NCI-H345 (cell line): ENCODE measurements at regions not wholly inside any gene's neighbourhood (a gene's known extent, or its start where the extent isn't known, plus 50 kb on each side); places are given as distances from the start of the nearest gene placed in this dataset.

Source experiments
- DNase-seq: peaks from one replicate; lab custom pipeline; 2025; lab: John Stamatoyannopoulos, UW

DNA sequence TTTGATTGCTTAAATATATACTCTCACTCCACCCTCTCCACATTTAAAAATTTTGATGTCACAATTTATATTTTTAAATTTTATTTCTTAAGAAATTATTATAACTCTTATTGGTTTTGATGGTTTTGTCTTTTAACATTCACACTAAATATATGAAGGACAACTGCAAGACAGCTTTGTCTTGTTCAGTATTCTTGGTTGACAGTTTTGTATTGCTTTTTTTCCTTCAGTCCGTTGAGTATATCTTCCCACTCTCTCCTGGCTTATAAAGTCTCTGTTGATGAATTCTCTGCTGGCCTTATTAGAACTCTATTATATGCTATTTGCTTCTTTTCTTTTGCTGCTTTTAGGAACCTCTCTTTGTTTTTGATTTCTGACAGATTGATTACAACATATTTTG, 392.2 kb downstream of the C6orf118 start:
- DNase-seq: no peak

DNA sequence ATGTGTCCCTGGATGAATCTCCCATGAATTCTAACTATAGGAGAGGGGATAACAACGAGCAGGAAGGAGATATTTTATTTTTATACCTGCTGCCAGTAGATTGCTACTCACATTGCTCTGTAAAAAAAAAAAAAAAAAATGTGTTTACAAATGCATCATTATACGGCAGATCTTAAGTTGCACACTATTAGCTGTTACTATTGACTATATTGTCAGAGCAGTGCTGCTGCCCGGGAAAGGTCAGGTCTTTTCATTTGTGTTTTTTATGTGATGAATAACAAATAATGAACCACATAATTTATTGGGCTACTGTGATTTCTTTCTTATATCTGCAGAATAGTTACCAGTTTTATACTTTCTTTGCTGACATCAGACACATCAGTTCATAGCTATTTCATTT, 393.3 kb downstream of the C6orf118 start:
- DNase-seq: no peak

DNA sequence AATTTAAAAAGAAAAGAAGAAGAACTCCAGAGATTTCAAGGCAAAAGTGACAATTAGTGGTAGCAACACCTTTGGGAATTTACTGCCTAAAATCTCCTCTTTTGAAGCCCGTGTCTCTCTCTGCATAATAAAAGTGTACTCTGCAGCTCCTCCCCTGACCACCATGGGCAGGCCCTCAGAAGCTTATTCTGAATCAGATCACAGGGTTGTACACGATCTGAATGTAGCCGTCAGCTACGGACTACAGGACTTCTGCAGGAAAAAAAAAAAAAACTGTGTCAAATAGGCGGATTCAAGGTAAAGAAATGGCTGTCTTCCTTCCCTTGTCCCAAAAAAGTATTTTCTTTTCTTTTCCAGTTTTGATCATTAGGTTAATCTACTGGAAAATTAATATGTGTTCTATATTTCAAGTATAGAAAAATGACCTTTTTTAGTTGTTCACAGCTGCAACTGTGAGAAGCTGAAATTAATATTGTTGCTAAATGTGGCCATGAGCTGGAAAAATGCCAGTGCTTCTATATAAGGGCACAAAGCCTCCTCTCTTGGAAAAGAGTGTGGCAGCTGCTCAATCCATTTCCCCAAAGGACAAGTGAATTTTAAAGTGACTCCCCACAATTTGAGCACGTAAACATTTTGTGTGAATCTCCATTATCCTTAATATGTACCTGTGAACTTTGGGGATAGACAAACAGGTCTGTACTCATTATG, 397.4 kb downstream of the C6orf118 start:
- DNase-seq: peak; percentile 68

DNA sequence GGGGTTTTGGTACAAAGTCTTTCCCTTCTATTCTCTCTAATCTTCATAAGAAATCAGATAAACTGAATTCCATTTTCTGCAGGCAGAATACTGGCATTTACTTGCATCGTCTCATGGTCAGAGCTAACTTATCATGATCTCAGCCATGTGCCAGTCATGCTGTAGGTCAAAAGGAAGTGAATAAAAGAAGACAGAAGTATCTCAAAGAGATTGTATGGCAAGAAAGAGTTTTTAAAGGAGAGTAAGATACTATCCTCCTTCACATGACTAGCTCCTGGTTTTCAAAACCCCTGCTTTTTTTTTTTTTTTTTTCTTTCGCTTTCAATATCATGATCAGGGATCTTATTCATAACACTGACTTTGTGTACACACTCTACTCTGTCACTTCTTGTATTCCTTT, 398.3 kb downstream of the C6orf118 start:
- DNase-seq: no peak

DNA sequence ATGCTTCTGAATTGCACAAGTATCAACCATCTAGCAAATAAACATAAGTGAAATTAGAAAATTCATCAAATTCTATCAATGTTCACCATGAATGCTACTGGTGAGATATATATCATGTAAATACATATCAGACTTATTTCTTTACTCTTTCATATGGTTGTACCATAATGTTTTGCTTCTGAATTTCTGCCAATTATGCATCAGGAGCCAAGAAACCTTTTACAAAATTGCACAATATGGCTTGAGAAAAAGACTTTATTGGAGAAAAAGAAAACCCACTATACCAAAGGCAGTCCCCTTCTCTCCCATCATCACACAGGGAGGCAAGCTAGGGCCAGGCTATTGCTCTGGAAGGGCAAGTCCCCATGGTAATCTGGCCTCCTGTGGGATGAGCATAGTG, 402.6 kb downstream of the C6orf118 start:
- DNase-seq: no peak

DNA sequence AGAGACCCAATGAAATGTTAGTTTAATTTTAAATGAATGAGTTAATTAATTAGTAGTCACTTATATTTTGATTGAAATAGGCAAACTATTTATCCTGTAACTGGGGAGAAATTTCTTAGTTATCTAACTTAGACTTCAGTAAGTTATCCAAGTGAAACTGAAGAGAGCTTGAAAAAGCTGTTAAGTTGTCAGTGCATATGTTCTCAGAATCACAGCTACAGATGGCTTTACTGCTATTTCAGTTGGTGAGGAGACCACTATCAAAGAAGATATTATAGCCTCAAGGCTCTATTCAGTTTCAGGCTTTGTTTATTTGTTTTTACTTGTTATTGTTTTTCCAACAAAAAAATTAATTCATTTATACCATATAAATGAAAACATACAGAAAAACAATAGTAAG, 404.1 kb downstream of the C6orf118 start:
- no peak for DNase-seq

DNA sequence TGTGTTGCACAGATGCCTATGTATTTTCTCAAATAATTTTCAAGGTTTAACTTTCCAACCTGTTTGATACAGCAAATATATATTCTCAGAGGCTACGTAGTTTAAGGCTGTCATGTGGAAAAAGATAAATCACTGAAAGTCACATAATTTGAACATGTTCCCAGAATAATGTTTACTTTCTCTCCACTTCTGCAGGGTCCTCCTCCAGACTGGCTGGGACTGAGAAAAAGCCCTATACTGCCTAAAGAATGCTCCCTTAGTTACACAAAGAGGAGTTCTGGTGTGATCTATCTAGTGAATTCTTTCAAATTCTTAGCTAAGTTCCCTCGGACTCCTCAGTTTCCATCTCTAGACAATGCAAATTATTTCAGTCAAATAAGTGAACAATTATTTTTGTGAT, 411.0 kb downstream of the C6orf118 start:
- DNase-seq: peak; percentile 6

DNA sequence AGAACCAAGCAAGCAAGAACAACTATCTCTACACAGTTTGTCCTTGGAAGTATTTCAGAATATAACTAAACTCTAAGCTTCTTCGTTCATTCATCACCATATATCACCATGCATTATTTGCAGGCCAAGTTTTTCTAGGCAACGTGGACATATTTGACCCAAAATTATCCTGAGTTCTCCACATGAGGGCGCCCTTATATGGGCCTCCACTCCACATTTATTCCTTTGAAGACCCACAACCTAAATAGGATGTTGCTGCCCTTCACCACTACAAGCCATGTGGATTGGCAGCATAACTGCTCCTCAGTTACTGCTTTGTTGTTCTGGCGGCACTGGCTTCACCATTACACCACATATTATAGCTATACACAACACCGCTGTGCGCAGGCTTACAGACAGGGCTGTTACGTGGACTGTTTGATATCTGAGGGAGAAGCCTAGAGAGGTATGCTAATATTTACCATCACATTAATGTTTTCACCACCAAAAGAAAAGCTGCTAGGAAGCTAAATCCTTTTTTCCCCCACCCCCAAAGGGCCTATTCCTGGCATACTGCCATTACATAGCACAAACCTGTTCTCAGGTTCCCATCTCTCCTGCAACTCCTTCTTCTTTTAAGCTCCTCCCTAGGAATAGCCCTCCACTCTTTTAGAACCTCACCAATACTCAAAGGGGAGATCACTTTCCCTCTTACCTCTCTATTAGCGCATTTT, 411.7 kb downstream of the C6orf118 start:
- DNase-seq: peak; percentile 74

DNA sequence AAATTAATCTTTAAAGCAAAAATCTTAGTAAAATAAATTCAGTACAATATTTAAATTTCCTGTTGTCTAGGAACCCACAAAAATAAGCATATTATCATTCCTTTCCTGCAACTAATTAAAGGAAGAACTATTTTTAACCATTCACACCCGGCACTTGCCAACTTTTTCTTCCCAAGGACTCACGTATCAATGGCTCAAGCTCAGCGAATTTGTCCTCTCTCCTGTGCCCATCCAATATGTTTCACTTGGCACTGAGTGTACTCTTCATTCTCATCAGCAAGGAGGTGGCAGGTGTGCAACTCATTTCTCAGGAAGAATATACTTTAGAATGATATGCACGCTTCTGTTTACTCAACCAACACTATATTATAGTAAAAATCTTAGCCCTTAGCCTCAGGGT, 419.4 kb downstream of the C6orf118 start:
- no peak for DNase-seq

DNA sequence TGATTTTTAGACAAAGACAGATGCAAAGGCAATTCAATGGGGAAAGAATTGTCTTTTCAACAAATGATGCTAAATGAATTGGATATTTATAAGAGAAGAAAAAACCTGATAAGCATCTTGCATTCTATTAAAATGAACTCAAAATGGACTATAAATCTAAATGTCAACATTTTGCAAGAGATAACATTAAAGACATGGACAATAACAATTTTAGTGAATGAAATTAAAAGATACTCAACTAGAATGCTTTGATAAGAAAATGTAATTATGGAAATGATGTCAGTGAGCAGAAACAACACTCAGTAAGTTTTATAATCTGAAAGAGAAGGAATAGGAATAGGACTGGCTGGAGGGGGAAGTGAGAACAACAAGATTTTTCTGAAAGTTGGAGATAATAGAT, 421.7 kb downstream of the C6orf118 start:
- no peak for DNase-seq

DNA sequence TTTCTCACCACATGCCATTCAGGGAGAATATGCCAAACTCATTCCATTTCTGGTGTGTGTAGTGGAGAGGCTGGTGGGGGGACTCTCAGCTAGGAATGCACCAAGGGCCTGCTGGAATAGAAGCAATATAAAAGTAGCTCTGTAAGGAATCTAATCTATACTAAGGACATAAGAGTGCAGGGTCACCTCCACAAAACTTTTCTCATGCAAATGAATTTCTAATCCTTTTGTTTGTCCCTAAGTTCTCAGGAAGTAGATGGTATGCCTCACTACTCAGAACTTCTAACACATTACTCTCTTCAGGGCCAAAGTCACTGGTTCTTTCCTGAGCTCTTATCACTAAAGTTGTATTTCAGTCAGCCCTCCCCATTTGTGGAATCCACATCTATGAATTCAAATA, 427.2 kb downstream of the C6orf118 start:
- DNase-seq: no peak

DNA sequence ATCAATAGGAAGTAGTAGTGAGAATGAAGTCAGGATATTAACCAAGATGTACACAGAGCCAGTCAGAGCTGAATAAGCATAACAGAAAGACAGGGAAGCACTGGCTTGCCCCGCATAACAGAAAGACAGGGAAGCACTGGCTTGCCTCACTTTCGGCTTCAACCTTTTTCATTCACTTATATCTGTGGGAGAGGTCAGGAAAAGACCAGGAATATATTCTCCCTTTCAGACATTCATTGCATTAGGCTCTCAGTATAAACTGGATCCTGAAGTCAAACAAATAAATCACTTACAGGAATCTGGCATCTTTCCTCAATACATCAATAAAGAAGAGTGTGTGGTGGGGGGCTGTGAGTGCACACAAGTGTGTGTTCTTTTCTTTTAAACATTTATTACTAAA, 437.6 kb downstream of the C6orf118 start:
- no peak for DNase-seq

DNA sequence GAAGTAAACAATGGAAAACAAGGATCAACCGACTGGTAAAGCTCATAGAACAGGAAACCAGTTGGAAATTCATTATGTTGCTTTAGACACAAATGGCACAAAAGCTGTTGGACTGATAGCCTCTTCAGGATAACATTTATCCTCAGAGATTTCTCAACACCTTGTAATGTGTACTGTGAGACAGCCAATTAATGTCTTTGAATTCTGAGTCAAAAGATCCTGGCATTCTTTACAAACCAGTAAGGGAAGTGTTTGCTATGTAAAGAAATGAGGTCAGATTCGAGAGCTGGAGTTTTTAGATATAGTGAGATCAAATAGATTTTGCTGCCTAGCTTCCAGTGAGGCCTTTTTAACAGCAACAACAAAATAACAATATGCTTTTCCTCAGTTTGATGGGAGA, 439.2 kb downstream of the C6orf118 start:
- DNase-seq: peak; percentile 14

DNA sequence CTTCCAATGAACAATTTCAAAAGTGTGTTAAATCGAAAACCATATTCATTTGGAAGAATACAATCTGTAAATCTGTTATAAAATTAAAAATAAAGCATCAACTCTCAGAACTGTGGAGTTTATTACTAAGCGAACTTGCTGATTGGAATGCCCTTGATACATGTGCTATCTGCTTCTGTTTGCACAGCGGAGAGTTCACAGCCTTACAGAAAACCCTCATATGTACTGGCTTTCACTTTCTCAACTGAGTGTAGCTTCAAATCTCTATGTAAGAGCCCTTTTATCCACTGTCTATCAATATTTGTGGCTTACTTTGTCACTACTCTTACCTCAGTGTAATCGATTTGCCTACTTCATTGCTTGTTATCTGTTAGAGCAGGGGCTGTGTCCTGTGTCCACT, 447.4 kb downstream of the C6orf118 start:
- no peak for DNase-seq

DNA sequence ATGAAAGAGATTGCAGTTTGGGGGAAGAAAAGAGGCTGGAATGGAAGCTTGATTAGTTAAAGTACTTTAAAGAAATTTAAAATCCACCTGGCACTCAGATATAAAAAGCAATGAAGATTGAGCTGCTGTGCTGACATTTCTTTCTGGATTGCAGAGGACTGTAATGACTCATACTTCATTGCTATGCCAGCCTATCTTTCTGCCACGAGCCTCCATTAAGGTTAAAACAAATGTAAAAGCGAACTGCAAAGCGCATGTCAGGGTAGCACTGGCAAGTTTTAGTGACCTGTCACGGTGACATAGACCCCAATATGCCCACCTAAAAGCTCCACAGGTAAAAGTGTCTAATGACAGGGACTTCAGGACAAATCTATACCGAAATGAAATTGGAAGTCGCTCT, 449.6 kb downstream of the C6orf118 start:
- DNase-seq: no peak

DNA sequence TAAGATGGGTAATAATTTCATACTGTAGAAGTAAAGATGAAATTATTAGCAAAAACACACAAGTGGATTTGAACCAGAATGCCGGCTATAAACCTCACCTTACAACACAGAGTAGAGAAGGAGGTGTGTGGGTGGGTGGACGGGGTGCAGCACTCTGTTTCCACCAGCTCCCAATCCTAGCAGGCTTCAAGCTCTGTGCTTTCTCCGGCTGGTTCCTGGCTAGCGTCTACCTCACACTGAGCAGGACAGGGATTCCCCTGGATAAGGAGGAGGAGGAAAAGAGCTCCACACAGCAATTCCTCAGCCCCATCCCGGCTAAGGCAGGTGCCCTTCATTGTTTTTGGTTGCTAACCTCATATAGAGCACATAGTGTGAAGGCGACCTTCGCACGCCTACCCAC, 453.3 kb downstream of the C6orf118 start:
- DNase-seq: no peak

DNA sequence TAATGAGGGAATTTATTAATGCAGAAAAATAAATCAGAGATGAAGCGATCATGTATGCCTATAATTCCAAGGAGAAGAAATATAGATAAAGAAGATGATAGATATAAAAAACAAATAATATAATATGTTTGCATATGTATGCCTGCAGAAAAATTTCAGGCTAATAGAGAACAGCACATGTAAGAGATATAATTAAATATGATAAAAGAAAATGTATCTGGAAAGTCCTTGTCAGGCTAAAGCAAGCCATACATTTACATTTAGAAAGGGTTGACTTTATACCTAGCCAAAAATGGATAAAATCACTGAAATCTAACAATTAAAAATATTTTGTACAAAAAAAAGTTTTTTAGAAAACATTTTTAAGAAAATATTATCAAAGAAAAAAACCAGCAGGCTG, 454.1 kb downstream of the C6orf118 start:
- no peak for DNase-seq

DNA sequence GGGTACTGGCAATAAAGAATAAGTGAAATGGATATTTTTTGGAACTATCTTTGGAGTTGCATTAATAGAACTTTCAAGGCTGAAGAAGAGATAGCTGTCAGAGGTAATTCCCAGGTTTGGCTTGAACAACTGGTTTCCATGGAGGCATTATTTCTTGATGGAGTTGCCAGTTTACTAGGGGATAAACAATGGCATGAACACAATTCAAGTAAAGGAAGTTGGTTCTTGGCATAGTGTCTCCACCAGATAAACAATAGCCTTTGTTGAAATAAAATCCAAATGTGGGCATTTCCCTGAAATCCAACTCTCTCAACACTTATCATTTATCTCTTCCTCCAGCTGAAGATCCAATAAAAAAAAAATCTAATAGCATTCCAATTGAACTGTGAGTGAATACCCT, 454.9 kb downstream of the C6orf118 start:
- no peak for DNase-seq

DNA sequence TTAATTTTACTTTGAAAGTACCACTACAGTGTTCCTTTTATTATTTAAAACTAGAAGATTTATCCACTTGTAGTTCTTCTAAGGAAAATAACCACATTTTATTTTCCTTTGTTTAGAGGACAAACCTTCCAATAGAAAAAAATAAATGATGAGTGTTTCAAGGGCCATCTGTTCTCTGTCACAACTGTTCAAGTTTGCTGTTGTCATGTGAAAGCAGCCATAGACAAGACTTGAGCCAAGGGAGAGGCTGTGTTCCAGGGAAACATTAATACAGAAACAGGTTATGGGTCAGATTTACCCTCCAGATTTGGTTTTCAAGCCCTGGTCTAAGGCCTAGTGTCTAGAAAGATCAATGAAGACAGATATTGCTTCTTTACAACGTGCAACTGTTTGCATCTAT, 463.6 kb downstream of the C6orf118 start:
- DNase-seq: no peak

DNA sequence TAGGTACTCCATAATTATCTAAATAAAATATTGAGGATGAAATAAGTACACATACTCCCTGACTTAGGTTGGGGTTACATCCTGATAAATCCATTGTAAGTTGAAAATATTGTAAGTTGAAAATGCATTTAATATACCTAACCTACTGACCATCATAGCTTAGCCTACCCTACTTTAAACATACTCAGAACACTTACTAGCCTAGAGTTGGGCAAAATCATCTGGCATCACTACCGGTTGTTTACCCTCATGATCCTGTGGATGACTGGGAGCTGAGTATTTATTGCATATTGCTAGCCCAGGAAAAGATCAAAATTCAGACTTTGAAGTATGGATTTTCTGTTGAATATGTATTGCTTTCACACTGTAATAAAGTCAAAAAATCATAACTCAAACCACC, 467.3 kb downstream of the C6orf118 start:
- DNase-seq: no peak

DNA sequence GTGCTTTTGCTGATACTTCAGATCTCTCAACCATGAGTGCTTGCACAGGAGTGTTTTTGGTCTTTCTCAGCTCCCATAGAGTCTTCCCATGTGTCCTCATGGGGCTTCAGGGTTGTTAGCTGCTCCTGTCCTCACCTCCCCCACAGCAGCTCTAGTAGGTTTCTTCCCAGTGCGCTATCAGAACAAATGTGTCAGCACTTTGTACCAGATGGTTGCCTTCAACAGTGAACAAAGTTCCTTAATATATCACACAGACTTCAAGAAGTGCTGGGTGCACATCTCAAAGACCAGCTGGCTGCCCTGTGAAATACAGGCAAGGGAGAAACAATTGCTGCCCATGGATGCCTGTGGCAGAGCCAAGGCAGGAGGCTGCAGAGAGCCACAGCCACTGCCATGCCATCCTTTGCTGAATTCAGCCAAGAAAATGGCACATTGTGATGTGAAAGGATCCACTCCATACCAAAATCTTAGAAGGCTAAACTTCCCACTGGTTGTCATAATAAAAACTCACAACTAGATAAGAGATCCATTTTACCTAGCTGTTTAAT, 471.3 kb downstream of the C6orf118 start:
- DNase-seq: no peak

DNA sequence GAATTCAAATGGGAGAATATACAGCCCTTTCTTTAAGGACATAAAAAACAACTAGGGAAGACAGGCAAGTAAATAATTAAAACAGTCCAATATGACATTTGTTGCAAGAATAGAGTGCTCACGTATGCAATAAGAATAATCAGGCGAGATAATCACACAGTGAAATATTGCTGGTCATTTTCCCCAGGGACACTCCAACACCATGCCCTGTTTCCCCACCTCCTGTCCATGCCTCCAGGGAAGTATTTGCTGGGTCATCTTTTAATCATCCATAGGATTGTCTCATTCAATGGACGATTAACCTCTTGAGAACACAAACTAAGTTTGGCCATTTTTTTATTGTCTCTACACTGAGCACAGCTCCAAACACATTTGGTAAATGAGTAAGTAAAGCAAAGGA, 472.9 kb downstream of the C6orf118 start:
- no peak for DNase-seq

DNA sequence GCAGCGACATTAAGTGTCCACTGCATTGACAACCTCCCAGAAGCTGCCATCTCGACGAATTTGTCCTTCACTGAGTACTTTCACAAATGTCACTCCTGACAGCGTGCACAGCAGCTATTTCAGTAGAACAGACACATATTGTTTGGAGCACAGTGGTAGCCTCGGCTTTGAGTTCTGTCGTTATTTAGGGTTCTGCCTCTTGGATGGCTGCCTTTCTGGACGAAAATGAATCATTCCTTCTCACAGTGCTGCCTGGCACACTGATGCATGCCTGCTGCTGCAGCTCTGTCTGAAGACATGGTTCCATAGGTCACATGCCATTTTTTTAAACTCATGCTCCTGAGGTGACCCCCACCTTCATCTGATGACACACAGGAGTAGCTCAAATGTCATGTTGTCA, 477.0 kb downstream of the C6orf118 start:
- no peak for DNase-seq

DNA sequence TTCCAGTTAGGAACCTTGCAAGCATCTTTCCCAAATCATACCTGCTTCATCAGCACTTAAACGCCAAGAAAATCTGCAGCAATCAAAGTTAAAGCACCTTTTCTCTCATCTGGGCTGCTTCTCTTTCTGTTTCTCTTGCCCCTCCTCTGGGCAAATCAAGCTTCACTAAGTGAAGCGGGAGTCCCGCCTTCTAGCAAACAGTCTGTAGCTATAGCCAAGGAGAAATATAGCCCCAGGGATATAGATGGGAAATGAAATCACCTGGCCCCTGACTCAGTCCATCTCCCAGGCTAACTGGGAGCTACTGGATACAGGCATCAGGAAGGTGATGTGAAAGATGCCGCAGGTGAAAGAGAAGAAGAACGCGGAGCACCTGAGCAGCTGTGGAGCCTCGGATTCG, 481.9 kb downstream of the C6orf118 start:
- DNase-seq: peak; percentile 79
